GM12875 (cell line): ENCODE measurements at regions not wholly inside any gene's neighbourhood (a gene's known extent, or its start where the extent isn't known, plus 50 kb on each side); places are given as distances from the start of the nearest gene placed in this dataset.

ENCODE experiments used
- H3K4me3 ChIP-seq: one replicate; pipeline ENCODE4 v1.5.1; 2011; ENCODE audit warnings: low read depth, low read length, control low read depth
- TF ChIP-seq, protein P1 (sequence below): IDR thresholded peaks from 2 replicates; pipeline ENCODE4 v1.5.1; 2011; ENCODE audit warnings: low read depth, mild to moderate bottlenecking, control low read depth, inconsistent platforms, low read length, moderate library complexity, borderline replicate concordance; ENCODE audit not compliant: insufficient read depth

DNA sequence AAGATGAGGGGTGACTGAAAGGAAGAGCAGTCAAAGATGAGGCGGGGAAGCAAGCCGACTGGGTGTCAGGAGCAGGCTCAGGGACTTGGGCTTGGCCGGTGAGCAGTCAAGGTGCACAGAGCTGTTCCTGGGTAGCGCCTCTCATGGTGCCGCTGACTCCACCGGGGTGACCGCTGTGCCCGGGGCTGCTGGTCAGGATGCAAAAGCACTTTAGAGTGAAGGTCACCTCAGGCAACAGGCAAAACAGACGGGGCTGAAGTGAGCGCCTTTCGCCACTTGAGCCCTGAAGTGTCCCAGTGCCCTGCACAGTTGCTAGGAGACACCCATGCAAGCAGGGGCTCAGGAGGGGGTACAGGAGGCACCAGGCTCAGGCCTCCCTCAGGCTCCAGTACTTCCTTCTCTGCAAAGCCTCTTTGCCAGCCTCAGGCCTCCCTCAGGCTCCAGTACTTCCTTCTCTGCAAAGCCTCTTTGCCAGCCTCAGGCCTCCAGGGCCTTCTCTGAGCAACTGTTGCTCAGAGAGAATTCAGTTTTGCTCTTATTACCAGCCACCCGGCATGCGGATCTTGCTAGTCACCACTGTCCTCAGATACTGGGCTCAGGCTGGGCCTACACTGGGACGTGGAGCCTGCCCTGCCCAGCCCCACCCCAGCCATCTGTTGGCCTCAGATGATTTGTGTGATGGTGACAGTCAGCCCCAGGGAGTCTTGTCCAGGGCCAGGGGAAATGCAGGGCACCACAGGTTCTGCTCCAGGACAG is 99.7 kb upstream of the IRF2BP2 start:
- no peak overlapping the region for H3K4me3 ChIP-seq
- TF ChIP-seq, protein P1, sequence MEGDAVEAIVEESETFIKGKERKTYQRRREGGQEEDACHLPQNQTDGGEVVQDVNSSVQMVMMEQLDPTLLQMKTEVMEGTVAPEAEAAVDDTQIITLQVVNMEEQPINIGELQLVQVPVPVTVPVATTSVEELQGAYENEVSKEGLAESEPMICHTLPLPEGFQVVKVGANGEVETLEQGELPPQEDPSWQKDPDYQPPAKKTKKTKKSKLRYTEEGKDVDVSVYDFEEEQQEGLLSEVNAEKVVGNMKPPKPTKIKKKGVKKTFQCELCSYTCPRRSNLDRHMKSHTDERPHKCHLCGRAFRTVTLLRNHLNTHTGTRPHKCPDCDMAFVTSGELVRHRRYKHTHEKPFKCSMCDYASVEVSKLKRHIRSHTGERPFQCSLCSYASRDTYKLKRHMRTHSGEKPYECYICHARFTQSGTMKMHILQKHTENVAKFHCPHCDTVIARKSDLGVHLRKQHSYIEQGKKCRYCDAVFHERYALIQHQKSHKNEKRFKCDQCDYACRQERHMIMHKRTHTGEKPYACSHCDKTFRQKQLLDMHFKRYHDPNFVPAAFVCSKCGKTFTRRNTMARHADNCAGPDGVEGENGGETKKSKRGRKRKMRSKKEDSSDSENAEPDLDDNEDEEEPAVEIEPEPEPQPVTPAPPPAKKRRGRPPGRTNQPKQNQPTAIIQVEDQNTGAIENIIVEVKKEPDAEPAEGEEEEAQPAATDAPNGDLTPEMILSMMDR, result no peak

DNA sequence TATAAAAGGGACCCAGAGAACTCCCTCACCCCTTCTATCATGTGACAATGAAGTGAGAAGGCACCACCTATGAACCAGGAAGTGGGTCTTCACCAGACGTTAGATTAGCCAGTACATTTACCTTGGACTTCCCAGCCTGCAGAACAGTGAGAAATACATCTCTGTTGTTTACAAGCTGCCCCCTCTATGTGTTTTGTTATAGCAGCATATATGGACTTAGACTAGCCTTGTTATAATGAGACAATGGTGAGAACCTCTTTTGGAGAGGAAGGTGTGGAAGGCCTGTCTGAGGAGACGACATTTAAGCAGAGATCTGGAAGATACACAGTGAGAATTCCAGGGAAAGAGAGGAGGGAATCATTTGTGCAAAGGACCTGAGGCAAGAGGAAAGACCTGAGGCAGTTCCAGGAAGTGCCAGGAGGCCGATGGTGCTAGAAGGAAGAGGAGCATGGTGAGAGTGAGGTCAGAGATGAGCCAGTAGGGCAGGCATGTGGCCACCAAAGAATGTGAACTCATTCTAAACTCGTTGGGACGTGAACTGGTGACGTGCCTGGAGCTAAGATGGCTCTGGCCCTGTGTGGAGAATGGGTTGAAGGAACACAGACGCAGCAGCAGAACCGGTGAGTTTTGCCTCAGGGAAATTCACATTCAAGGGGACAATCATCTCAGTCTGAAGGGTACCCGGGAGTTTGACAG is 98.9 kb upstream of the IRF2BP2 start:
- H3K4me3 ChIP-seq, result no peak overlapping the region
- TF ChIP-seq, protein P1, result no peak

- TF ChIP-seq, protein P1, result no peak
- no peak overlapping the region for H3K4me3 ChIP-seq
Measured at GRCh38 chr1:234707641-234708040, 97.7 kb upstream of the IRF2BP2 start.

GRCh38 chr1:234706931-234707330 is 97.0 kb upstream of the IRF2BP2 start:
- no peak overlapping the region for H3K4me3 ChIP-seq
- TF ChIP-seq, protein P1, result no peak

- H3K4me3 ChIP-seq, result no peak overlapping the region
- TF ChIP-seq, protein P1, result no peak
Measured at GRCh38 chr1:234706199-234706598, 96.2 kb upstream of the IRF2BP2 start.

- TF ChIP-seq, protein P1, result no peak
- no peak overlapping the region for H3K4me3 ChIP-seq
Measured at GRCh38 chr1:234705615-234706014, 95.6 kb upstream of the IRF2BP2 start.
